ENCODE measurements at regions not wholly inside any gene's neighbourhood (a gene's known extent, or its start where the extent isn't known, plus 50 kb on each side); places are given as distances from the start of the nearest gene placed in this dataset.
A peak's percentile ranks its signal among the peaks of the same experiment; 100 is the strongest.

DNA sequence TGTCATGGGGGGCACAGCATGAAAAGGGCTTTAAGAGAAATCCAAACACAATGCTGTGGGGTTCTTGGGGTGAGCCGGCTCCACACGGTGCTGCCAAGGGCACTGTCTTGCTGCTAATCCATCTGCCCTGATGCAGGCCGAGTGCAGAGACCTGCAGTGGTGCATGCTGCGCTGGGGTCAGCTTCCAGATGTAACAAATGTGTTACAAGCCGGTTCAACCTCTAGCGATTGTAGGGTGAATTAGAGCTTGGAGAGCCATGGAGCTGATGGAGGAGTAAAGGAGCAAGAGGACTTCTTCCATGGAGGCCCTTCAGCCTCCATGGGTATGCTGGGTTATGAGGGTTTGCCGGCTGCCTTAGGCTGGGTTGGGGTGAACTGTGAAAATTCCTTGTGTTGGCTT is 402.3 kb downstream of the TYW1 start:
- no peaks in the 10 kb centered on the region for H3K27me3 ChIP-seq
- no peak for DNase-seq
- H3K36me3 ChIP-seq, result no peaks in the 10 kb centered on the region
- H3K9me3 ChIP-seq, result peaks cover 0 to 15% (median 3%) of the 10 kb centered on the region in 12 donors
- no peak for ATAC-seq
- intact Hi-C loops (cut with DNase I), result no loop called here
- H3K27ac ChIP-seq, result no peak overlapping the region
- H3K4me1 ChIP-seq, result no peaks in the 10 kb centered on the region
- TF ChIP-seq CTCF (IDR thresholded peaks at IDR 0.05) (no peak), POLR2A (IDR thresholded peaks at IDR 0.05) (no peak)
- H3K4me3 ChIP-seq, result no peak overlapping the region
- 73 to 80% (median 76%) methylated on average over 4 to 7 of the region's 7 CpGs for WGBS, 4 donors

GRCh38 chr7:67401492-67401891 is 404.9 kb downstream of the TYW1 start:
- ATAC-seq (no peak), DNase-seq (no peak)
- Histone ChIP-seq H3K9me3 (peaks cover 0 to 15% (median 3%) of the 10 kb centered on the region in 12 donors), H3K27me3 (no peaks in the 10 kb centered on the region), H3K4me1 (no peaks in the 10 kb centered on the region), H3K27ac (no peak overlapping the region), H3K36me3 (no peaks in the 10 kb centered on the region), H3K4me3 (no peak overlapping the region)
- TF ChIP-seq POLR2A (IDR thresholded peaks at IDR 0.05) (no peak), CTCF (IDR thresholded peaks at IDR 0.05) (no peak)
- 77 to 85% (median 84%) methylated on average over 3 of the region's 3 CpGs for WGBS, 4 donors
- intact Hi-C loops (cut with DNase I), result no loop called here

GRCh38 chr7:67402280-67402679 is 405.6 kb downstream of the TYW1 start:
- no peak overlapping the region for H3K27ac ChIP-seq
- ATAC-seq (no peak), DNase-seq (no peak)
- H3K36me3 ChIP-seq, result no peaks in the 10 kb centered on the region
- intact Hi-C loops (cut with DNase I), result no loop called here
- WGBS, 4 donors, result 68 to 88% (median 81%) methylated on average over 4 of the region's 4 CpGs
- peaks cover 0 to 15% (median 3%) of the 10 kb centered on the region in 12 donors for H3K9me3 ChIP-seq
- TF ChIP-seq CTCF (IDR thresholded peaks at IDR 0.05) (no peak), POLR2A (IDR thresholded peaks at IDR 0.05) (no peak)
- no peak overlapping the region for H3K4me3 ChIP-seq
- H3K4me1 ChIP-seq, result no peaks in the 10 kb centered on the region
- H3K27me3 ChIP-seq, result no peaks in the 10 kb centered on the region

DNA sequence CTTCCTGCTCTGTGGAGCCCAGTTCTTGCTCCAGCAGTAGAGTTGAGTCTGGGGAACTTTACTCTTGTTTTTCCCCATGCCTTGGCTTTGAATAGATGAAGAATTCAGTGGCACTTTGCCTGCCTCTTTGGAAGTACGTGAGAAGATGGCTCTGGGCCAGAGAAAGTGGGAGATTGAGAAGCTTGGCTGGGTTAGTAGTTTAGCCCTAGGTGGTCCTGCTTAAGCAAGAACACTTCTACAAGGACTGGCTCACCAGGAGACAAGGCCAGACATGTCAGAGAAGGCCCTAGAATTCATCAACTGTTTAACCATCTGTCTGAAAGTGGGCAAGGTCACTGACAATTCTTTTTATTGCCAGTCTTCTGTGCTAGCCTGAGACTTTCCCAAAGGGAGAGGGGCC is 410.3 kb downstream of the TYW1 start:
- H3K4me1 ChIP-seq, result no peaks in the 10 kb centered on the region
- no peak for DNase-seq
- no peak overlapping the region for H3K4me3 ChIP-seq
- 9 to 25% (median 15%) methylated on average over 1 of the region's 1 CpG for WGBS, 4 donors
- no peaks in the 10 kb centered on the region for H3K36me3 ChIP-seq
- intact Hi-C loops (cut with DNase I), result no loop called here
- peaks cover 0 to 13% (median 0%) of the 10 kb centered on the region in 12 donors for H3K9me3 ChIP-seq
- TF ChIP-seq CTCF (IDR thresholded peaks at IDR 0.05), result no peak
- no peak for TF ChIP-seq POLR2A (IDR thresholded peaks at IDR 0.05)
- no peak for ATAC-seq
- peak overlapping the region in 1 of 12 donors; percentile 22 for H3K27ac ChIP-seq
- H3K27me3 ChIP-seq, result no peaks in the 10 kb centered on the region
